Activated B cell treated with CpG ODN at 0.5 μM for 24 hours (primary cell): ENCODE measurements at regions not wholly inside any gene's neighbourhood (a gene's known extent, or its start where the extent isn't known, plus 50 kb on each side); places are given as distances from the start of the nearest gene placed in this dataset.

ENCODE experiments used
- ATAC-seq: fragments of 200-7000 bp; cut with Tn5 transposase; one replicate; pipeline ENCODE4 v1.10.0; 2021; ENCODE audit warnings: low read depth, mild to moderate bottlenecking, moderate library complexity
- CTCF ChIA-PET: fragments of 350-600 bp; sonication (Branson Sonifier 250); formaldehyde crosslinking; loops from one replicate; lab custom pipeline; 2021; ENCODE audit warnings: antibody characterized with exemption; lab: Charles Lee
- POLR2A ChIA-PET: fragments of 350-600 bp; sonication (Branson Sonifier 250); formaldehyde crosslinking; loops from one replicate; lab custom pipeline; 2021; ENCODE audit warnings: antibody characterized with exemption; lab: Charles Lee
- DNase-seq: peaks from one replicate; pipeline ENCODE4 v3.0.0; 2022
- H3K27ac Mint-ChIP-seq: one replicate; pipeline ENCODE4 v1.8.0; 2020; ENCODE audit warnings: mixed read lengths
- H3K27me3 Mint-ChIP-seq: one replicate; pipeline ENCODE4 v1.8.0; 2021; ENCODE audit warnings: mixed read lengths
- H3K36me3 Mint-ChIP-seq: one replicate; pipeline ENCODE4 v1.8.0; 2021; ENCODE audit warnings: low read depth, mixed read lengths
- H3K4me1 Mint-ChIP-seq: one replicate; pipeline ENCODE4 v1.8.0; 2021; ENCODE audit warnings: mixed read lengths
- H3K4me3 Mint-ChIP-seq: one replicate; pipeline ENCODE4 v1.8.0; 2020; ENCODE audit warnings: mild to moderate bottlenecking, mixed read lengths
- H3K9me3 Mint-ChIP-seq: one replicate; pipeline ENCODE4 v1.8.0; 2020; ENCODE audit warnings: mixed read lengths
- CTCF ChIP-seq: fragments of 200-600 bp; IDR thresholded peaks from one replicate; pipeline ENCODE4 v1.8.0; 2022; ENCODE audit warnings: antibody characterized with exemption, mild to moderate bottlenecking
- intact Hi-C: fragments of 100-400 bp; cut with micrococcal nuclease; formaldehyde crosslinking; loops from one replicate; pipeline ENCODE4 v1.15.1; 2024

- DNase-seq (no peak), ATAC-seq (no peak)
- ChIA-PET CTCF (no interaction called here), POLR2A (no interaction called here)
- no peak overlapping the region for H3K27ac Mint-ChIP-seq
- no peaks in the 10 kb centered on the region for H3K27me3 Mint-ChIP-seq
- no peak overlapping the region for H3K4me3 Mint-ChIP-seq
- intact Hi-C loops: no loop called here
- H3K4me1 Mint-ChIP-seq: peaks cover 6% of the 10 kb centered on the region
- peaks cover 13% of the 10 kb centered on the region for H3K9me3 Mint-ChIP-seq
- TF ChIP-seq CTCF: no peak
- H3K36me3 Mint-ChIP-seq: no peaks in the 10 kb centered on the region
Observed at GRCh38 chr5:66494437-66494836, 101.8 kb upstream of the MAST4 start.

GRCh38 chr5:66498791-66499207 is 97.4 kb upstream of the MAST4 start:
- no peak for TF ChIP-seq CTCF
- Mint-ChIP-seq H3K36me3 (no peaks in the 10 kb centered on the region), H3K4me3 (no peak overlapping the region), H3K9me3 (no peaks in the 10 kb centered on the region), H3K27ac (no peak overlapping the region), H3K27me3 (no peaks in the 10 kb centered on the region), H3K4me1 (peaks cover 6% of the 10 kb centered on the region)
- ChIA-PET POLR2A (no interaction called here), CTCF (interaction anchor here (1.0 to 1.3 kb wide), 2 partner anchors 9 to 14 kb away, joined by 3 read pairs; no protein-coding TSS in a partner anchor)
- DNase-seq (no peak), ATAC-seq (no peak)
- intact Hi-C loops: no loop called here

GRCh38 chr5:66503203-66503789 is 92.9 kb upstream of the MAST4 start:
- TF ChIP-seq CTCF: no peak
- intact Hi-C loops: no loop called here
- H3K36me3 Mint-ChIP-seq: no peaks in the 10 kb centered on the region
- no peak overlapping the region for H3K4me3 Mint-ChIP-seq
- H3K4me1 Mint-ChIP-seq: no peaks in the 10 kb centered on the region
- H3K27ac Mint-ChIP-seq: no peak overlapping the region
- POLR2A ChIA-PET: no interaction called here
- CTCF ChIA-PET: no interaction called here
- H3K9me3 Mint-ChIP-seq: no peaks in the 10 kb centered on the region
- ATAC-seq (no peak), DNase-seq (no peak)
- H3K27me3 Mint-ChIP-seq: no peaks in the 10 kb centered on the region

GRCh38 chr5:66507106-66507505 is 89.1 kb upstream of the MAST4 start:
- no peak for ATAC-seq
- Mint-ChIP-seq H3K27ac (no peak overlapping the region), H3K4me1 (peaks cover 5% of the 10 kb centered on the region)

GRCh38 chr5:66511491-66511890 is 84.7 kb upstream of the MAST4 start:
- TF ChIP-seq CTCF: no peak
- POLR2A ChIA-PET: interaction anchor here (0.9 kb wide), 1 partner anchor 43 kb away, joined by 3 read pairs; no protein-coding TSS in a partner anchor
- intact Hi-C loops: no loop called here
- Mint-ChIP-seq H3K36me3 (peaks cover 2% of the 10 kb centered on the region), H3K4me1 (peaks cover 48% of the 10 kb centered on the region), H3K4me3 (no peak overlapping the region), H3K27ac (no peak overlapping the region), H3K9me3 (peaks cover 4% of the 10 kb centered on the region), H3K27me3 (no peaks in the 10 kb centered on the region)
- DNase-seq (no peak), ATAC-seq (no peak)
- CTCF ChIA-PET: no interaction called here

More at GRCh38 chr5:66507106-66507505, 89.1 kb upstream of the MAST4 start:
- ChIA-PET POLR2A (no interaction called here), CTCF (no interaction called here)
- no peak for TF ChIP-seq CTCF
- Mint-ChIP-seq H3K4me3 (no peak overlapping the region), H3K36me3 (no peaks in the 10 kb centered on the region), H3K9me3 (peaks cover 4% of the 10 kb centered on the region), H3K27me3 (no peaks in the 10 kb centered on the region)
- no peak for DNase-seq
- intact Hi-C loops: no loop called here
